IMR-90 (cell line): ENCODE measurements at regions not wholly inside any gene's neighbourhood (a gene's known extent, or its start where the extent isn't known, plus 50 kb on each side); places are given as distances from the start of the nearest gene placed in this dataset.
A peak's percentile ranks its signal among the peaks of the same experiment; 100 is the strongest.

ENCODE experiments used
- ATAC-seq: fragments of 200-7000 bp; cut with Tn5 transposase; 2 replicates; pipeline ENCODE4 v1.9.1; 2020; ENCODE audit warnings: low read depth, mild to moderate bottlenecking, moderate library complexity
- BruUV-seq: library from RNA; stranded (reverse); fragments of 400-500 nt; replicated peaks from 2 replicates; lab custom pipeline; 2021; lab: Mats Ljungman, UMichigan
- CTCF ChIA-PET: fragments of 300-600 bp; formaldehyde crosslinking; extraction: SDS; loops from one replicate; lab custom pipeline; 2021; ENCODE audit warnings: antibody characterized with exemption; lab: Yijun Ruan, JAX
- POLR2A ChIA-PET: fragments of 300-600 bp; sonication (Branson Sonifier 250); formaldehyde crosslinking; loops from one replicate; lab custom pipeline; 2022; ENCODE audit warnings: antibody characterized with exemption; ENCODE audit not compliant: unreplicated experiment; lab: Charles Lee
- DNase-seq: peaks from one replicate; pipeline ENCODE4 v3.0.0; 2013
- H2AFZ ChIP-seq: replicated peaks from 2 replicates; pipeline ENCODE3; 2013; ENCODE audit warnings: low read length, mild to moderate bottlenecking; ENCODE audit not compliant: poor library complexity
- H2AK5ac ChIP-seq: 2 replicates; pipeline ENCODE4 v1.6.1; 2013; ENCODE audit warnings: low read depth, low read length, inconsistent platforms
- H2AK9ac ChIP-seq: replicated peaks from 2 replicates; pipeline ENCODE3; 2013; ENCODE audit warnings: mild to moderate bottlenecking, low read depth, low read length, moderate library complexity; ENCODE audit not compliant: poor library complexity
- H2BK120ac ChIP-seq: 2 replicates; pipeline ENCODE4 v1.6.1; 2013; ENCODE audit warnings: low read depth, low read length, inconsistent platforms
- H2BK15ac ChIP-seq: 3 replicates; pipeline ENCODE4 v1.6.1; 2013; ENCODE audit warnings: low read depth, low read length, inconsistent platforms
- H2BK20ac ChIP-seq: 2 replicates; pipeline ENCODE4 v1.6.1; 2013; ENCODE audit warnings: low read depth, mild to moderate bottlenecking, inconsistent platforms, low read length, moderate library complexity
- H2BK5ac ChIP-seq: 2 replicates; pipeline ENCODE4 v1.6.1; 2013; ENCODE audit warnings: mild to moderate bottlenecking, low read depth, low read length, inconsistent platforms; ENCODE audit not compliant: poor library complexity, severe bottlenecking
- H3K14ac ChIP-seq: replicated peaks from 2 replicates; pipeline ENCODE4 v1.6.1; 2013; ENCODE audit warnings: low read depth, low read length, inconsistent platforms
- H3K18ac ChIP-seq: 2 replicates; pipeline ENCODE4 v1.6.1; 2013; ENCODE audit warnings: low read depth, low read length, control low read depth
- H3K23ac ChIP-seq: 2 replicates; pipeline ENCODE4 v1.6.1; 2013; ENCODE audit warnings: low read depth, low read length, inconsistent platforms
- H3K27ac ChIP-seq: 2 replicates; pipeline ENCODE4 v1.5.1; 2013; ENCODE audit warnings: mild to moderate bottlenecking, control low read depth, low read length; ENCODE audit not compliant: insufficient read depth
- H3K27me3 ChIP-seq: 2 replicates; pipeline ENCODE4 v1.6.1; 2013; ENCODE audit warnings: low read length; ENCODE audit not compliant: control insufficient read depth, insufficient read depth
- H3K36me3 ChIP-seq: 2 replicates; pipeline ENCODE4 v1.6.1; 2013; ENCODE audit warnings: low read length, mixed read lengths; ENCODE audit not compliant: control insufficient read depth, insufficient read depth
- H3K4ac ChIP-seq: 2 replicates; pipeline ENCODE4 v1.6.1; 2013; ENCODE audit warnings: low read depth, low read length, inconsistent platforms
- H3K4me1 ChIP-seq: 2 replicates; pipeline ENCODE4 v1.6.1; 2013; ENCODE audit warnings: low read length, mixed read lengths; ENCODE audit not compliant: control insufficient read depth, insufficient read depth
- H3K4me2 ChIP-seq: 2 replicates; pipeline ENCODE4 v1.6.1; 2013; ENCODE audit warnings: low read depth, mild to moderate bottlenecking, control low read depth, low read length, moderate library complexity
- H3K4me3 ChIP-seq: 2 replicates; pipeline ENCODE4 v1.5.1; 2013; ENCODE audit warnings: low read depth, mild to moderate bottlenecking, control low read depth, low read length, moderate library complexity; ENCODE audit not compliant: insufficient read depth
- H3K56ac ChIP-seq: 2 replicates; pipeline ENCODE4 v1.6.1; 2013; ENCODE audit warnings: low read length, inconsistent platforms; ENCODE audit not compliant: insufficient read depth; ENCODE audit errors: extremely low read depth
- H3K79me1 ChIP-seq, 2 experiments: 2 replicates each; pipeline ENCODE4 v1.6.1; 2013; ENCODE audit warnings: low read length in 2 of 2, inconsistent platforms in 1 of 2, low read depth in 1 of 2
- H3K9ac ChIP-seq: 2 replicates; pipeline ENCODE4 v1.6.1; 2013; ENCODE audit warnings: low read depth, low read length, control low read depth
- H3K9me1 ChIP-seq: 2 replicates; pipeline ENCODE4 v1.6.1; 2013; ENCODE audit warnings: low read length, inconsistent platforms; ENCODE audit not compliant: insufficient read depth
- H3K9me3 ChIP-seq: 2 replicates; pipeline ENCODE4 v1.6.1; 2013; ENCODE audit warnings: low read length; ENCODE audit not compliant: control insufficient read depth, insufficient read depth
- H4K20me1 ChIP-seq: 2 replicates; pipeline ENCODE4 v1.6.1; 2013; ENCODE audit warnings: low read length, inconsistent platforms; ENCODE audit not compliant: insufficient read depth
- H4K5ac ChIP-seq: 2 replicates; pipeline ENCODE4 v1.6.1; 2013; ENCODE audit warnings: mild to moderate bottlenecking, low read depth, low read length, control low read depth
- H4K8ac ChIP-seq, 2 experiments: 2 replicates each; pipeline ENCODE4 v1.6.1; 2013; ENCODE audit warnings: low read depth in 2 of 2, low read length in 2 of 2, control low read depth in 1 of 2, inconsistent platforms in 1 of 2
- H4K91ac ChIP-seq: 2 replicates; pipeline ENCODE4 v1.6.1; 2013; ENCODE audit warnings: low read depth, low read length, inconsistent platforms; ENCODE audit not compliant: insufficient read depth
- BHLHE40 ChIP-seq: fragments of 150-350 bp; IDR thresholded peaks from 2 replicates; pipeline ENCODE4 v1.6.1; 2016; ENCODE audit warnings: mild to moderate bottlenecking, low read depth, low read length
- CHD1 ChIP-seq: IDR thresholded peaks from 2 replicates; pipeline ENCODE4 v1.6.1; 2012; ENCODE audit warnings: low read depth, low read length, improper control_type of control experiment
- FOS ChIP-seq: fragments of 150-350 bp; IDR thresholded peaks from 2 replicates; pipeline ENCODE4 v1.6.1; 2016; ENCODE audit warnings: low read depth, low read length
- MAFK ChIP-seq: IDR thresholded peaks from 2 replicates; pipeline ENCODE4 v1.6.1; 2012; ENCODE audit warnings: low read depth, low read length, improper control_type of control experiment
- MAZ ChIP-seq: IDR thresholded peaks from 2 replicates; pipeline ENCODE4 v1.6.1; 2012; ENCODE audit warnings: low read depth, mild to moderate bottlenecking, low read length, improper control_type of control experiment, moderate library complexity, borderline replicate concordance
- MXI1 ChIP-seq: IDR thresholded peaks from 2 replicates; pipeline ENCODE4 v1.6.1; 2012; ENCODE audit warnings: low read depth, mild to moderate bottlenecking, low read length, moderate library complexity, borderline replicate concordance
- NFE2L2 ChIP-seq: fragments of 150-350 bp; IDR thresholded peaks from 2 replicates; pipeline ENCODE4 v1.6.1; 2016; ENCODE audit warnings: low read depth, mild to moderate bottlenecking, low read length
- POLR2A ChIP-seq: IDR thresholded peaks from 2 replicates; pipeline ENCODE4 v1.6.1; 2012; ENCODE audit warnings: mild to moderate bottlenecking, low read depth, low read length
- RAD21 ChIP-seq: IDR thresholded peaks from 2 replicates; pipeline ENCODE4 v1.6.1; 2012; ENCODE audit warnings: low read length, improper control_type of control experiment
- RCOR1 ChIP-seq: IDR thresholded peaks from 2 replicates; pipeline ENCODE4 v1.6.1; 2012; ENCODE audit warnings: mild to moderate bottlenecking, low read length, improper control_type of control experiment; ENCODE audit not compliant: insufficient replicate concordance
- RFX5 ChIP-seq: IDR thresholded peaks from 2 replicates; pipeline ENCODE4 v1.8.0; 2012; ENCODE audit warnings: low read depth, mild to moderate bottlenecking, low read length, moderate library complexity
- SMC3 ChIP-seq: fragments of 150-350 bp; IDR thresholded peaks from 2 replicates; pipeline ENCODE4 v1.6.1; 2016; ENCODE audit warnings: low read depth, mild to moderate bottlenecking, antibody characterized with exemption, low read length, moderate library complexity
- WGBS, 2 experiments: methylation state at CpG; one replicate each; pipeline versions ENCODE4 v1.1.5 to v1.1.7; 2013; ENCODE audit warnings: missing lambda C conversion rate in 2 of 2; ENCODE audit not compliant: insufficient read length in 1 of 2; ENCODE audit errors: extremely low coverage in 2 of 2; 5-methylcytosine and 5-hydroxymethylcytosine counted together
- dilution Hi-C: fragments of 300-500 bp; cut with HindIII; formaldehyde crosslinking; loops from one replicate; pipeline ENCODE4 v1.14.3; 2018; ENCODE audit warnings: low sequenced_read_pairs; ENCODE audit not compliant: unreplicated experiment
- in situ Hi-C: fragments of 300-500 bp; cut with MboI; formaldehyde crosslinking; loops from 3 replicates; pipeline ENCODE4 v1.14.3; 2019; ENCODE audit warnings: low sequenced_read_pairs, inconsistent platforms, mixed read lengths
- intact Hi-C: fragments of 100-400 bp; cut with micrococcal nuclease; formaldehyde crosslinking; loops from 2 replicates; pipeline ENCODE4 v1.10.0; 2022
- TF ChIP-seq, protein P1 (sequence below): fragments of 150-350 bp; IDR thresholded peaks from 2 replicates; pipeline ENCODE4 v1.6.1; 2016; ENCODE audit warnings: low read depth, mild to moderate bottlenecking, low read length, moderate library complexity, borderline replicate concordance
- TF ChIP-seq, protein P2 (sequence below): conservative IDR thresholded peaks from 2 replicates; pipeline ENCODE4 v1.5.1; 2012; ENCODE audit warnings: mild to moderate bottlenecking, low read depth, low read length, improper control_type of control experiment
- TF ChIP-seq, protein P3 (sequence below): fragments of 150-350 bp; IDR thresholded peaks from 2 replicates; pipeline ENCODE4 v1.6.1; 2017; ENCODE audit warnings: mild to moderate bottlenecking, antibody characterized with exemption, low read length, low read depth

DNA sequence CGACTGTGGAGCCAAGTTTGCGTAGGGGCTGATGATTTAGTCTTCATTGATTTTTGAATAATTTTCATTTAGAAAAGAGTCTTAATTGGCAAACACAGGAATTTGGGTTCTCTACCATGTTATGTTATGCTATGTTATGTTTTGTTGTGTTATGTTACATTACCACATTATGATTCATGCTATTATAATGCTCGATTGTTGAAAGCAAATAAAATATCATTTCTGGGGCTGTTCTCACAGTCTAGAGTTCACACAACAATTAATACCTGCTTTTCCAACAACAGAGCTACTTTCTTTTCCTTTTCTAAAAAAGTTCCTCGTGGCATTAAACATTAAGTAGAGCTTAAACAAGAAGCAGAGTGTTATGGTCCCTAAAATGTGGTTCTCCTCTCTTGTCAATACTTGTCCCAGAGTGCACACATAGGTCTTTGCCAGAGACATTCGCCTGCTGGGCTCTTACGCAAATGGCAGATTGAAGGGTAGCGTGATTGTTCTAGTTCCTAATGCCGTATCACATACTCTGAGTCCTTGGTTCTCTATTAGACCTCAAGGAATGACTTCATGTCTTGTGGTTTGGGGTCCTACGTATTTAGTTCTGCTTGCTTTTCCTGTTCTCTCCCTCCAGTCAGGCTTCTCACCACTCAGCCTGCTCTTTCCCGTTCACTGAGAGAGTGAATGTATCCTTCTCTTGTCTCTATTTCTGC lies 370.3 kb downstream of the CD109 start:
- Histone ChIP-seq H2BK120ac (peak overlapping the region; percentile 50), H2BK15ac (peak overlapping the region; percentile 9; the same call in 1 of the 3 replicates), H2BK5ac (no peak overlapping the region), H3K14ac (peak overlapping the region; percentile 75), H2AK5ac (peak overlapping the region; percentile 22; the same call in 1 of the 2 replicates), H4K5ac (no peak overlapping the region; the same call in 1 of the 2 replicates), H3K18ac (peak overlapping the region; percentile 61; the same call in 1 of the 2 replicates), H2AFZ (peak overlapping the region; percentile 54), H3K9ac (no peak overlapping the region), H2AK9ac (no peak overlapping the region), H3K4me2 (no peak overlapping the region), H3K27me3 (no peaks in the 10 kb centered on the region), H3K4ac (peak overlapping the region; percentile 61), H4K8ac (peak overlapping the region in 1 of 2 experiments; percentile 20; a peak in 1 of 4 replicates), H3K36me3 (no peaks in the 10 kb centered on the region), H3K4me1 (peaks cover 8% of the 10 kb centered on the region; the same call in 1 of the 2 replicates), H3K79me1 (no peaks in the 10 kb centered on the region), H3K23ac (peak overlapping the region; percentile 70), H4K91ac (peak overlapping the region; percentile 32; the same call in 1 of the 2 replicates), H3K9me1 (peaks cover 4% of the 10 kb centered on the region), H3K27ac (no peak overlapping the region), H4K20me1 (no peaks in the 10 kb centered on the region), H3K56ac (no peak overlapping the region), H3K4me3 (no peak overlapping the region), H2BK20ac (peak overlapping the region; percentile 58; the same call in 1 of the 2 replicates), H3K9me3 (no peaks in the 10 kb centered on the region)
- POLR2A ChIA-PET, result no interaction called here
- 100% methylated on average over 3 of the region's 10 CpGs; no CpG with 5 or more reads in 1 of the 2 experiments for WGBS, 2 experiments
- intact Hi-C loops (loop anchor here (5.0 kb wide), 1 partner anchor 319 kb away; no protein-coding TSS in a partner anchor), dilution Hi-C loops (no loop called here), in situ Hi-C loops (no loop called here)
- DNase-seq, result peak; percentile 47
- peak; percentile 70 for ATAC-seq
- CTCF ChIA-PET, result no interaction called here
- no TSS peak for BruUV-seq
- TF ChIP-seq, protein P1, sequence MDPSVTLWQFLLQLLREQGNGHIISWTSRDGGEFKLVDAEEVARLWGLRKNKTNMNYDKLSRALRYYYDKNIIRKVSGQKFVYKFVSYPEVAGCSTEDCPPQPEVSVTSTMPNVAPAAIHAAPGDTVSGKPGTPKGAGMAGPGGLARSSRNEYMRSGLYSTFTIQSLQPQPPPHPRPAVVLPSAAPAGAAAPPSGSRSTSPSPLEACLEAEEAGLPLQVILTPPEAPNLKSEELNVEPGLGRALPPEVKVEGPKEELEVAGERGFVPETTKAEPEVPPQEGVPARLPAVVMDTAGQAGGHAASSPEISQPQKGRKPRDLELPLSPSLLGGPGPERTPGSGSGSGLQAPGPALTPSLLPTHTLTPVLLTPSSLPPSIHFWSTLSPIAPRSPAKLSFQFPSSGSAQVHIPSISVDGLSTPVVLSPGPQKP, result no peak
- TF ChIP-seq MAFK (no peak), CHD1 (no peak), POLR2A (no peak), MAZ (no peak), MXI1 (no peak), RCOR1 (no peak), RFX5 (no peak), RAD21 (no peak), SMC3 (no peak), BHLHE40 (no peak), FOS (no peak), NFE2L2 (no peak)
- TF ChIP-seq, protein P2, sequence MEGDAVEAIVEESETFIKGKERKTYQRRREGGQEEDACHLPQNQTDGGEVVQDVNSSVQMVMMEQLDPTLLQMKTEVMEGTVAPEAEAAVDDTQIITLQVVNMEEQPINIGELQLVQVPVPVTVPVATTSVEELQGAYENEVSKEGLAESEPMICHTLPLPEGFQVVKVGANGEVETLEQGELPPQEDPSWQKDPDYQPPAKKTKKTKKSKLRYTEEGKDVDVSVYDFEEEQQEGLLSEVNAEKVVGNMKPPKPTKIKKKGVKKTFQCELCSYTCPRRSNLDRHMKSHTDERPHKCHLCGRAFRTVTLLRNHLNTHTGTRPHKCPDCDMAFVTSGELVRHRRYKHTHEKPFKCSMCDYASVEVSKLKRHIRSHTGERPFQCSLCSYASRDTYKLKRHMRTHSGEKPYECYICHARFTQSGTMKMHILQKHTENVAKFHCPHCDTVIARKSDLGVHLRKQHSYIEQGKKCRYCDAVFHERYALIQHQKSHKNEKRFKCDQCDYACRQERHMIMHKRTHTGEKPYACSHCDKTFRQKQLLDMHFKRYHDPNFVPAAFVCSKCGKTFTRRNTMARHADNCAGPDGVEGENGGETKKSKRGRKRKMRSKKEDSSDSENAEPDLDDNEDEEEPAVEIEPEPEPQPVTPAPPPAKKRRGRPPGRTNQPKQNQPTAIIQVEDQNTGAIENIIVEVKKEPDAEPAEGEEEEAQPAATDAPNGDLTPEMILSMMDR, result no peak
- TF ChIP-seq, protein P3, sequence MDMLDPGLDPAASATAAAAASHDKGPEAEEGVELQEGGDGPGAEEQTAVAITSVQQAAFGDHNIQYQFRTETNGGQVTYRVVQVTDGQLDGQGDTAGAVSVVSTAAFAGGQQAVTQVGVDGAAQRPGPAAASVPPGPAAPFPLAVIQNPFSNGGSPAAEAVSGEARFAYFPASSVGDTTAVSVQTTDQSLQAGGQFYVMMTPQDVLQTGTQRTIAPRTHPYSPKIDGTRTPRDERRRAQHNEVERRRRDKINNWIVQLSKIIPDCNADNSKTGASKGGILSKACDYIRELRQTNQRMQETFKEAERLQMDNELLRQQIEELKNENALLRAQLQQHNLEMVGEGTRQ, result no peak
